ENCODE measurements at regions not wholly inside any gene's neighbourhood (a gene's known extent, or its start where the extent isn't known, plus 50 kb on each side); places are given as distances from the start of the nearest gene placed in this dataset.

GRCh38 chr6:14787677-14788076 is 458.2 kb upstream of the JARID2 start:
- no peak for DNase-seq (ENCODE audit: low read depth in 1 of 2, low spot score in 1 of 2)
- H3K27ac ChIP-seq (replicated peaks) = no peak overlapping the region
- TF ChIP-seq, protein P1, sequence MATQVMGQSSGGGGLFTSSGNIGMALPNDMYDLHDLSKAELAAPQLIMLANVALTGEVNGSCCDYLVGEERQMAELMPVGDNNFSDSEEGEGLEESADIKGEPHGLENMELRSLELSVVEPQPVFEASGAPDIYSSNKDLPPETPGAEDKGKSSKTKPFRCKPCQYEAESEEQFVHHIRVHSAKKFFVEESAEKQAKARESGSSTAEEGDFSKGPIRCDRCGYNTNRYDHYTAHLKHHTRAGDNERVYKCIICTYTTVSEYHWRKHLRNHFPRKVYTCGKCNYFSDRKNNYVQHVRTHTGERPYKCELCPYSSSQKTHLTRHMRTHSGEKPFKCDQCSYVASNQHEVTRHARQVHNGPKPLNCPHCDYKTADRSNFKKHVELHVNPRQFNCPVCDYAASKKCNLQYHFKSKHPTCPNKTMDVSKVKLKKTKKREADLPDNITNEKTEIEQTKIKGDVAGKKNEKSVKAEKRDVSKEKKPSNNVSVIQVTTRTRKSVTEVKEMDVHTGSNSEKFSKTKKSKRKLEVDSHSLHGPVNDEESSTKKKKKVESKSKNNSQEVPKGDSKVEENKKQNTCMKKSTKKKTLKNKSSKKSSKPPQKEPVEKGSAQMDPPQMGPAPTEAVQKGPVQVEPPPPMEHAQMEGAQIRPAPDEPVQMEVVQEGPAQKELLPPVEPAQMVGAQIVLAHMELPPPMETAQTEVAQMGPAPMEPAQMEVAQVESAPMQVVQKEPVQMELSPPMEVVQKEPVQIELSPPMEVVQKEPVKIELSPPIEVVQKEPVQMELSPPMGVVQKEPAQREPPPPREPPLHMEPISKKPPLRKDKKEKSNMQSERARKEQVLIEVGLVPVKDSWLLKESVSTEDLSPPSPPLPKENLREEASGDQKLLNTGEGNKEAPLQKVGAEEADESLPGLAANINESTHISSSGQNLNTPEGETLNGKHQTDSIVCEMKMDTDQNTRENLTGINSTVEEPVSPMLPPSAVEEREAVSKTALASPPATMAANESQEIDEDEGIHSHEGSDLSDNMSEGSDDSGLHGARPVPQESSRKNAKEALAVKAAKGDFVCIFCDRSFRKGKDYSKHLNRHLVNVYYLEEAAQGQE (IDR thresholded peaks at IDR 0.05; ENCODE audit: insufficient replicate concordance, low read depth) = no peak
- TF ChIP-seq CTCF (IDR thresholded peaks at IDR 0.05; ENCODE audit: insufficient read depth, low read length) (no peak), SPI1 (IDR thresholded peaks at IDR 0.05; ENCODE audit: borderline replicate concordance, low read depth) (no peak), GABPA (IDR thresholded peaks at IDR 0.05; ENCODE audit: low read depth) (no peak), POLR2AphosphoS5 (IDR thresholded peaks at IDR 0.05; ENCODE audit: low read depth) (no peak)
- no peaks in the 10 kb centered on the region for H3K27me3 ChIP-seq (ENCODE audit: insufficient read depth, poor library complexity, severe bottlenecking)
- H3K4me3 ChIP-seq (replicated peaks; ENCODE audit: insufficient read depth, low read length) = no peak overlapping the region

GRCh38 chr6:14789996-14790395 is 455.9 kb upstream of the JARID2 start:
- H3K4me3 ChIP-seq (replicated peaks; ENCODE audit: insufficient read depth, low read length) = no peak overlapping the region
- H3K27me3 ChIP-seq (ENCODE audit: insufficient read depth, poor library complexity, severe bottlenecking) = no peaks in the 10 kb centered on the region
- no peak for TF ChIP-seq POLR2AphosphoS5 (IDR thresholded peaks at IDR 0.05; ENCODE audit: low read depth)
- DNase-seq (ENCODE audit: low read depth in 1 of 2, low spot score in 1 of 2) = no peak
- no peak overlapping the region for H3K27ac ChIP-seq (replicated peaks)

- TF ChIP-seq POLR2AphosphoS5 (IDR thresholded peaks at IDR 0.05; ENCODE audit: low read depth) = no peak
- TF ChIP-seq, protein P1 (IDR thresholded peaks at IDR 0.05; ENCODE audit: insufficient replicate concordance, low read depth) = no peak
- TF ChIP-seq CTCF (IDR thresholded peaks at IDR 0.05; ENCODE audit: insufficient read depth, low read length) = no peak
- no peak for TF ChIP-seq SPI1 (IDR thresholded peaks at IDR 0.05; ENCODE audit: borderline replicate concordance, low read depth)
- TF ChIP-seq GABPA (IDR thresholded peaks at IDR 0.05; ENCODE audit: low read depth) = no peak
- DNase-seq (ENCODE audit: low read depth in 1 of 2, low spot score in 1 of 2) = no peak
- no peak overlapping the region for H3K4me3 ChIP-seq (replicated peaks; ENCODE audit: insufficient read depth, low read length)
- no peaks in the 10 kb centered on the region for H3K27me3 ChIP-seq (ENCODE audit: insufficient read depth, poor library complexity, severe bottlenecking)
- no peak overlapping the region for H3K27ac ChIP-seq (replicated peaks)
Observed at GRCh38 chr6:14790976-14791375, 454.9 kb upstream of the JARID2 start.

- H3K4me3 ChIP-seq (replicated peaks; ENCODE audit: insufficient read depth, low read length) = no peak overlapping the region
- no peak for DNase-seq (ENCODE audit: low read depth in 1 of 2, low spot score in 1 of 2)
- no peak for TF ChIP-seq POLR2AphosphoS5 (IDR thresholded peaks at IDR 0.05; ENCODE audit: low read depth)
- TF ChIP-seq, protein P1 (IDR thresholded peaks at IDR 0.05; ENCODE audit: insufficient replicate concordance, low read depth) = no peak
- no peak for TF ChIP-seq SPI1 (IDR thresholded peaks at IDR 0.05; ENCODE audit: borderline replicate concordance, low read depth)
- no peak for TF ChIP-seq GABPA (IDR thresholded peaks at IDR 0.05; ENCODE audit: low read depth)
- TF ChIP-seq CTCF (IDR thresholded peaks at IDR 0.05; ENCODE audit: insufficient read depth, low read length) = no peak
- H3K27ac ChIP-seq (replicated peaks) = no peak overlapping the region
- no peaks in the 10 kb centered on the region for H3K27me3 ChIP-seq (ENCODE audit: insufficient read depth, poor library complexity, severe bottlenecking)
Observed at GRCh38 chr6:14791526-14791925, 454.3 kb upstream of the JARID2 start.

Data from HL-60 (cell line).